HG02884 (cell line): ENCODE measurements at regions not wholly inside any gene's neighbourhood (a gene's known extent, or its start where the extent isn't known, plus 50 kb on each side); places are given as distances from the start of the nearest gene placed in this dataset.

ENCODE experiments used
- ATAC-seq: cut with Tn5 transposase; IDR thresholded peaks from one replicate; pipeline ENCODE4 v1.9.1; 2021; ENCODE audit warnings: mild to moderate bottlenecking, moderate library complexity; ENCODE audit not compliant: unreplicated experiment

- no peak for ATAC-seq
These were observed 813.7 kb upstream of the HS3ST1 start for GRCh38 chr4:12242354-12242753.

- ATAC-seq, result no peak
These were observed 811.4 kb upstream of the HS3ST1 start for GRCh38 chr4:12239897-12240636.

GRCh38 chr4:12231098-12231497, 802.4 kb upstream of the HS3ST1 start:
- no peak for ATAC-seq

GRCh38 chr4:12221031-12221430, 792.3 kb upstream of the HS3ST1 start:
- ATAC-seq, result no peak

- no peak for ATAC-seq
These were observed 782.9 kb upstream of the HS3ST1 start for GRCh38 chr4:12211636-12212035.

GRCh38 chr4:12207396-12207795, 778.7 kb upstream of the HS3ST1 start:
- ATAC-seq, result no peak

GRCh38 chr4:12206091-12206490, 777.4 kb upstream of the HS3ST1 start:
- no peak for ATAC-seq

- ATAC-seq, result no peak
These were observed 775.3 kb upstream of the HS3ST1 start for GRCh38 chr4:12203945-12204344.

GRCh38 chr4:12200226-12200625, 771.5 kb upstream of the HS3ST1 start:
- ATAC-seq, result no peak

- ATAC-seq, result no peak
These were observed 757.8 kb upstream of the HS3ST1 start for GRCh38 chr4:12186526-12186925.

- ATAC-seq, result no peak
These were observed 750.2 kb upstream of the HS3ST1 start for GRCh38 chr4:12178614-12179610.

GRCh38 chr4:12177416-12177815, 748.7 kb upstream of the HS3ST1 start:
- ATAC-seq, result no peak

- ATAC-seq, result no peak
These were observed 744.8 kb upstream of the HS3ST1 start for GRCh38 chr4:12173496-12173895.

- no peak for ATAC-seq
These were observed 743.7 kb upstream of the HS3ST1 start for GRCh38 chr4:12172198-12172973.

- ATAC-seq, result no peak
These were observed 741.6 kb upstream of the HS3ST1 start for GRCh38 chr4:12170308-12170707.

GRCh38 chr4:12165616-12166015, 736.9 kb upstream of the HS3ST1 start:
- no peak for ATAC-seq

GRCh38 chr4:12146339-12146738, 717.6 kb upstream of the HS3ST1 start:
- no peak for ATAC-seq

GRCh38 chr4:12145768-12146167, 717.1 kb upstream of the HS3ST1 start:
- ATAC-seq, result no peak

- ATAC-seq, result no peak
These were observed 716.4 kb upstream of the HS3ST1 start for GRCh38 chr4:12145106-12145505.

- ATAC-seq, result no peak
These were observed 715.4 kb upstream of the HS3ST1 start for GRCh38 chr4:12144051-12144450.

- ATAC-seq, result no peak
These were observed 712.2 kb upstream of the HS3ST1 start for GRCh38 chr4:12140864-12141263.
